Mesenchymal stem cell (in vitro differentiated cells and primary cell): ENCODE measurements at regions not wholly inside any gene's neighbourhood (a gene's known extent, or its start where the extent isn't known, plus 50 kb on each side); places are given as distances from the start of the nearest gene placed in this dataset.

Experiments used
- DNase-seq: peaks from one replicate; pipeline ENCODE4 v3.0.0-alpha.2; 2013
- H2AFZ ChIP-seq: one replicate; pipeline ENCODE4 v1.6.1; 2013; ENCODE audit warnings: low read depth, mild to moderate bottlenecking, control low read depth, inconsistent platforms, low read length, moderate library complexity
- H2AK5ac ChIP-seq: 2 replicates; pipeline ENCODE4 v1.6.1; 2013; ENCODE audit warnings: low read length, moderate library complexity, mild to moderate bottlenecking, inconsistent platforms; ENCODE audit not compliant: severe bottlenecking
- H2BK120ac ChIP-seq: one replicate; pipeline ENCODE4 v1.6.1; 2013; ENCODE audit warnings: low read depth, mild to moderate bottlenecking, inconsistent platforms, low read length, moderate library complexity
- H2BK12ac ChIP-seq, 2 experiments: one replicate each; pipeline ENCODE4 v1.6.1; 2013; ENCODE audit warnings: inconsistent platforms in 2 of 2, low read length in 2 of 2, mild to moderate bottlenecking in 2 of 2, moderate library complexity in 2 of 2, control low read depth in 1 of 2
- H2BK15ac ChIP-seq: one replicate; pipeline ENCODE4 v1.6.1; 2013; ENCODE audit warnings: mild to moderate bottlenecking, low read depth, inconsistent platforms; ENCODE audit not compliant: poor library complexity, severe bottlenecking
- H2BK5ac ChIP-seq: 2 replicates; pipeline ENCODE4 v1.6.1; 2013; ENCODE audit warnings: low read depth, mild to moderate bottlenecking, low read length, control low read depth, inconsistent platforms; ENCODE audit not compliant: poor library complexity, severe bottlenecking
- H3K14ac ChIP-seq, 2 experiments: one replicate each; pipeline ENCODE4 v1.6.1; 2013; ENCODE audit warnings: inconsistent platforms in 2 of 2, low read length in 2 of 2, control low read depth in 1 of 2, mild to moderate bottlenecking in 1 of 2, moderate library complexity in 1 of 2
- H3K18ac ChIP-seq, 2 experiments: one replicate each; pipeline ENCODE4 v1.6.1; 2013; ENCODE audit warnings: inconsistent platforms in 2 of 2, low read length in 2 of 2, control low read depth in 1 of 2, low read depth in 1 of 2, mild to moderate bottlenecking in 1 of 2
- H3K23ac ChIP-seq, 2 experiments: one replicate each; pipeline ENCODE4 v1.6.1; 2013; ENCODE audit warnings: inconsistent platforms in 2 of 2, low read length in 2 of 2, mild to moderate bottlenecking in 2 of 2, moderate library complexity in 2 of 2, control low read depth in 1 of 2
- H3K27ac ChIP-seq: 2 replicates; pipeline ENCODE4 v1.5.1; 2013; ENCODE audit warnings: mild to moderate bottlenecking, moderate library complexity, low read length, control low read depth, inconsistent platforms; ENCODE audit not compliant: poor library complexity, severe bottlenecking
- H3K27me3 ChIP-seq, 2 experiments: 2 replicates each; pipeline versions ENCODE4 v1.6.1 to v1.7.0; 2013; ENCODE audit warnings: low read length in 2 of 2, mild to moderate bottlenecking in 2 of 2, moderate library complexity in 2 of 2, control low read depth in 1 of 2, inconsistent platforms in 1 of 2; ENCODE audit not compliant: control insufficient read depth in 1 of 2, insufficient read depth in 1 of 2
- H3K36me3 ChIP-seq, 2 experiments: 2 replicates each; pipeline versions ENCODE4 v1.6.1 to v1.7.0; 2013; ENCODE audit warnings: low read length in 2 of 2, control low read depth in 1 of 2, inconsistent platforms in 1 of 2, low read depth in 1 of 2, mild to moderate bottlenecking in 1 of 2; ENCODE audit not compliant: insufficient read depth in 2 of 2, control insufficient read depth in 1 of 2
- H3K4ac ChIP-seq, 2 experiments: one replicate each; pipeline ENCODE4 v1.6.1; 2013; ENCODE audit warnings: inconsistent platforms in 2 of 2, low read length in 2 of 2, mild to moderate bottlenecking in 2 of 2, moderate library complexity in 2 of 2, control low read depth in 1 of 2, low read depth in 1 of 2
- H3K4me1 ChIP-seq: 2 replicates; pipeline ENCODE4 v1.6.1; 2013; ENCODE audit warnings: low read depth, low read length, control low read depth; ENCODE audit not compliant: control insufficient read depth, insufficient read depth
- H3K4me2 ChIP-seq: 2 replicates; pipeline ENCODE4 v1.6.1; 2013; ENCODE audit warnings: low read length, mild to moderate bottlenecking, inconsistent platforms; ENCODE audit not compliant: poor library complexity, severe bottlenecking
- H3K4me3 ChIP-seq, 2 experiments: 2 replicates each; pipeline versions ENCODE4 v1.5.1 to v1.7.0; 2013; ENCODE audit warnings: low read length in 2 of 2, mild to moderate bottlenecking in 2 of 2, control low read depth in 1 of 2, low read depth in 1 of 2; ENCODE audit not compliant: insufficient read depth in 1 of 2
- H3K79me1 ChIP-seq: replicated peaks from 2 replicates; pipeline ENCODE4 v1.6.1; 2013; ENCODE audit warnings: mild to moderate bottlenecking, control low read depth, low read length, inconsistent platforms; ENCODE audit not compliant: poor library complexity, severe bottlenecking
- H3K9ac ChIP-seq: 2 replicates; pipeline ENCODE4 v1.7.0; 2013; ENCODE audit warnings: mild to moderate bottlenecking, low read length, moderate library complexity
- H3K9me3 ChIP-seq: 2 replicates; pipeline ENCODE4 v1.7.0; 2013; ENCODE audit warnings: mild to moderate bottlenecking, low read length; ENCODE audit not compliant: control insufficient read depth
- H4K8ac ChIP-seq: one replicate; pipeline ENCODE4 v1.6.1; 2013; ENCODE audit warnings: inconsistent platforms, mild to moderate bottlenecking, low read length, moderate library complexity
- H4K91ac ChIP-seq: one replicate; pipeline ENCODE4 v1.6.1; 2013; ENCODE audit warnings: mild to moderate bottlenecking, low read length, inconsistent platforms
- WGBS: methylation state at CpG from one replicate; pipeline ENCODE4 v1.1.7; 2013; ENCODE audit warnings: mixed read lengths; 5-methylcytosine and 5-hydroxymethylcytosine counted together

DNA sequence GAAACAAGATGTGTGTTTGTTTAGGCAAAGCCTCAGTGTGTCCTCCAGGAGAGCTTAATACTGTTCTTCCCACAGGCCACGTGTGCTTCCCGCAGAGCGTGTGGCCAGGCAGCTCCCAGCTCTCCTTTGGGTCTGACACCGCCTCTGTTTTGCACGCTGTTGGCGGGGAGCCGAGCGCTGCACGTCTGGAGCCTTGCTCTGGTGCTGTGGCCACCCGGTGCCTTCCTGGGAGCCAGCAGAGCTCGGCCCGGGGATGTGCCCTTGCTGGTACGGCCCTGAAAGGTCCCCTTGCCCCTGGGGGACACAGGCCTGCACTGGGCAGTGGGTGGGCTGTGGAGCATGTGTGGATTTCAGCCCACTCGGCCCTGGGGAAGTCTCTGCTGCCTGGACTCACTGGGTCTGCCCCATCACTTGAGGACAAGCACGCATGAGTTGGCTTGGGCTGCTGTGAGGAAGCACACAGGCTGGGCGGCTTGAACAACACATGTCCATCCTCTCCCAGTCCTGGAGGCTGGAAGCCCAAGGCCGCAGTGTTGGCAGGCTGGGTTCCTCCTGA, 160.7 kb upstream of the HDAC4 start:
- WGBS: 76% methylated on average over 17 of the region's 17 CpGs
- H3K4ac ChIP-seq: no peak overlapping the region
- no peaks in the 10 kb centered on the region for H3K36me3 ChIP-seq
- no peak overlapping the region for H2BK12ac ChIP-seq
- H2BK15ac ChIP-seq: no peak overlapping the region
- H3K14ac ChIP-seq: no peak overlapping the region
- no peaks in the 10 kb centered on the region for H3K79me1 ChIP-seq
- peaks cover 0 to 65% of the 10 kb centered on the region in 2 experiments for H3K27me3 ChIP-seq
- no peak overlapping the region for H2AK5ac ChIP-seq
- H3K9ac ChIP-seq: no peak overlapping the region
- H3K23ac ChIP-seq: no peak overlapping the region
- H4K91ac ChIP-seq: peak overlapping the region; percentile 29
- peak overlapping the region in 1 of 2 experiments; percentile 39 for H3K4me3 ChIP-seq
- no peak overlapping the region for H2BK5ac ChIP-seq
- H2AFZ ChIP-seq: no peak overlapping the region
- no peak overlapping the region for H3K18ac ChIP-seq
- H3K4me1 ChIP-seq: no peaks in the 10 kb centered on the region
- H4K8ac ChIP-seq: no peak overlapping the region
- no peak overlapping the region for H3K4me2 ChIP-seq
- no peak overlapping the region for H3K27ac ChIP-seq
- no peaks in the 10 kb centered on the region for H3K9me3 ChIP-seq
- no peak overlapping the region for H2BK120ac ChIP-seq
- no peak for DNase-seq

DNA sequence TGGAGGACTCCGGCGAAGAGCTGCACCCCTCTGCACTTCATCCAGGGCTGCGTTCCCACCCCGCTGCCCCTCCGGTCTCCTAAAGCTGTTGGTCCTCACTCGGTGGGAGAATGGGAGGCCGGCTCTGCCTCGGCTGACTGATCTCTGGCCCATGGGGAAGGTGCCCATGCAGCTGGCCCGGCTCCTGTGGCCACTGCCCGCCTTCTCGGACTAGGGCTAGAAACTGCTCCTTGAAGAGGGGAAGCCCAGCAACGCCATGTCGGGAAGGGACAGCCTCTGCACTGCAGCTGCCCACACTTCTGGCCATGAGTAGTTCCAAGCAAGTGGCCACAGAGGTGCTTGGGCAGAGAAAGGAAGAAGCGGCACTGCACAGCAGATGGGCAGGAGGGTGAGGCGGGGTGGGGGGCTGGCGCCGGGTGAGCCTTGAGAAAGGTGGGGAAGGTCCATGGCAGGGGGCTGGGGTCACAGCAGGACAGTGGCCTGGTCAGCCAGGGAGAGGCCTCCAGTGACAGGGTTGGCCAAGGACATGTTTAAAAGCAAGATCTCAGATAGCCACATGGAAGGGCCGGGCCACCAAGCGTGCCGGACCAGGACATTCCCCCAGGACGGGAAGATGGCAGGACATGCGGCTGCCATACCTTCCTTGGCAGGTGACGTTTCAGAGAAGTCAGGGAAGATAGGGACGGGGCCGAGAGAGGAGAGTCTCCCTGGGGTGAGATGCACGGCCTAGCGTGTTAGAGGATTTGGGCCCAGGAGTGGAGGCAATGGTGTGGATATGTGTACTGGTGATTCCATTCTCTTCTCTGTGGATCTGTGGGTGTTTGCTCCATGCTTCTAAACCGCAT, 158.8 kb upstream of the HDAC4 start:
- Histone ChIP-seq H3K27ac (no peak overlapping the region), H3K79me1 (no peaks in the 10 kb centered on the region), H3K4ac (no peak overlapping the region), H3K9me3 (no peaks in the 10 kb centered on the region), H3K27me3 (peaks cover 0 to 59% of the 10 kb centered on the region in 2 experiments), H4K91ac (no peak overlapping the region), H2BK120ac (no peak overlapping the region), H3K14ac (no peak overlapping the region), H2BK12ac (no peak overlapping the region), H4K8ac (no peak overlapping the region), H2AK5ac (no peak overlapping the region), H2BK5ac (no peak overlapping the region), H3K4me3 (peak overlapping the region in 1 of 2 experiments; percentile 27), H3K36me3 (no peaks in the 10 kb centered on the region), H3K4me2 (no peak overlapping the region), H3K4me1 (no peaks in the 10 kb centered on the region), H3K23ac (no peak overlapping the region), H3K9ac (no peak overlapping the region), H3K18ac (no peak overlapping the region), H2AFZ (no peak overlapping the region), H2BK15ac (no peak overlapping the region)
- no peak for DNase-seq
- 87% methylated on average over 28 of the region's 28 CpGs for WGBS

DNA sequence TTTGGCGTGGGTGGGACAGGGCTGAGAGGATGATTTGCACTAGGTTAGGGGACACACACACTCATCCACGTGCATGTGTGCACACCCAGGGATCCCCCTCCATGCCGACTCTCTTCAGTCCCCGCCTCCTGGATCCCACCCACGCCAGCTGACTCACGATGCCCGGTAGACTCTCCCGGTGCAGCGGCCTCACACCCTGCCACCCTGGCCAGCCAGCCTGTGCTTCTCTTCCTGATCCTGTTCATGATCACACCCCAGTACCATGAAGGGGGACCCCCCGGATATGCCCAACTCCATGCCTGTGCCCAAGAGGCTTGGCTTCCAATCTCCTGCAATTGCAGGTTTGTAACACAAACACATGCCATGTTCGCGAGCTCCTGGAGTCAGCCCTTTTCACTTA, 157.8 kb upstream of the HDAC4 start:
- Histone ChIP-seq H3K4me1 (no peaks in the 10 kb centered on the region), H2BK12ac (no peak overlapping the region), H3K4me3 (no peak overlapping the region), H3K18ac (no peak overlapping the region), H3K4ac (no peak overlapping the region), H3K9me3 (no peaks in the 10 kb centered on the region), H3K36me3 (no peaks in the 10 kb centered on the region), H2BK5ac (no peak overlapping the region), H2BK120ac (no peak overlapping the region), H3K27me3 (peaks cover 0 to 63% of the 10 kb centered on the region in 2 experiments), H4K91ac (no peak overlapping the region), H3K4me2 (no peak overlapping the region), H2AK5ac (no peak overlapping the region), H3K9ac (no peak overlapping the region), H3K23ac (no peak overlapping the region), H2AFZ (no peak overlapping the region), H3K14ac (no peak overlapping the region), H3K27ac (no peak overlapping the region), H4K8ac (no peak overlapping the region), H3K79me1 (no peaks in the 10 kb centered on the region), H2BK15ac (no peak overlapping the region)
- 84% methylated on average over 12 of the region's 12 CpGs for WGBS
- no peak for DNase-seq

DNA sequence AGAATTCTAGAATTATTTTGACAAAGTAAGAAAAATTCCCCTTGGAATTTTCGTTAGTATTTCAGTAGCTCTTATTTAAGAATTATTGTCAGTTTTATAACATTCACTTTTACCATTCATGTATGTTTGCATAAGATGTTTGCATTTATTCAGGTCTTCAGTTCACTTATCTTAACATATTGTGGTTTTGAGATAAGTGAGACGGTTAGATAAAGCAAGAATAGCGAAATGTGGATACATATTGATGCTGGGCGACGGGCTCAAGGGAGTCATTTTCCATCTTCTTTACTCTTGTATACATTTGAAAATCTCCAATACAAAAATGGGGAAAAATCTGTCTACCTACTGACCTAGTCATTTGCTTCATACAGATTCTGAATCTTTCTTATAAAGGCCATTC, 156.7 kb upstream of the HDAC4 start:
- no peak overlapping the region for H3K4me2 ChIP-seq
- no peak overlapping the region for H2BK120ac ChIP-seq
- no peak overlapping the region for H3K4ac ChIP-seq
- H3K36me3 ChIP-seq: no peaks in the 10 kb centered on the region
- no peak overlapping the region for H3K27ac ChIP-seq
- no peak overlapping the region for H2BK15ac ChIP-seq
- H3K27me3 ChIP-seq: peaks cover 0 to 62% of the 10 kb centered on the region in 2 experiments
- no peak for DNase-seq
- no peaks in the 10 kb centered on the region for H3K79me1 ChIP-seq
- no peak overlapping the region for H2AFZ ChIP-seq
- no peak overlapping the region for H3K23ac ChIP-seq
- H3K9me3 ChIP-seq: no peaks in the 10 kb centered on the region
- H4K91ac ChIP-seq: no peak overlapping the region
- H3K18ac ChIP-seq: no peak overlapping the region
- H3K14ac ChIP-seq: no peak overlapping the region
- H2BK5ac ChIP-seq: no peak overlapping the region
- H3K4me3 ChIP-seq: no peak overlapping the region
- no peak overlapping the region for H2BK12ac ChIP-seq
- H2AK5ac ChIP-seq: no peak overlapping the region
- WGBS: 96% methylated on average over 2 of the region's 5 CpGs
- H3K4me1 ChIP-seq: no peaks in the 10 kb centered on the region
- no peak overlapping the region for H3K9ac ChIP-seq
- H4K8ac ChIP-seq: no peak overlapping the region
